GM21360 (cell line): ENCODE measurements at regions not wholly inside any gene's neighbourhood (a gene's known extent, or its start where the extent isn't known, plus 50 kb on each side); places are given as distances from the start of the nearest gene placed in this dataset.
A peak's percentile ranks its signal among the peaks of the same experiment; 100 is the strongest.

Source experiments
- ATAC-seq: cut with Tn5 transposase; IDR thresholded peaks from one replicate; pipeline ENCODE4 v1.9.1; 2021; ENCODE audit warnings: mild to moderate bottlenecking, moderate library complexity; ENCODE audit not compliant: unreplicated experiment

- ATAC-seq, result no peak
These were observed 171.4 kb downstream of the PTN start for GRCh38 chr7:137172105-137172590.

- ATAC-seq, result no peak
These were observed 174.2 kb downstream of the PTN start for GRCh38 chr7:137169282-137169698.

- no peak for ATAC-seq
These were observed 175.9 kb downstream of the PTN start for GRCh38 chr7:137167609-137168008.

- ATAC-seq, result no peak
These were observed 177.2 kb downstream of the PTN start for GRCh38 chr7:137166363-137166762.

GRCh38 chr7:137165786-137166185 is 177.7 kb downstream of the PTN start:
- no peak for ATAC-seq

GRCh38 chr7:137165241-137165640 is 178.3 kb downstream of the PTN start:
- no peak for ATAC-seq

- ATAC-seq, result no peak
These were observed 179.3 kb downstream of the PTN start for GRCh38 chr7:137164251-137164650.

GRCh38 chr7:137160236-137160635 is 183.3 kb downstream of the PTN start:
- no peak for ATAC-seq

- ATAC-seq, result no peak
These were observed 186.3 kb downstream of the PTN start for GRCh38 chr7:137157256-137157655.

- ATAC-seq, result no peak
These were observed 191.9 kb downstream of the PTN start for GRCh38 chr7:137151690-137152052.

- ATAC-seq, result no peak
These were observed 192.4 kb downstream of the PTN start for GRCh38 chr7:137151041-137151689.

GRCh38 chr7:137147338-137147720 is 196.2 kb downstream of the PTN start:
- no peak for ATAC-seq

- ATAC-seq, result no peak
These were observed 196.8 kb downstream of the PTN start for GRCh38 chr7:137146552-137147337.

- ATAC-seq, result no peak
These were observed 197.5 kb downstream of the PTN start for GRCh38 chr7:137146012-137146455.

GRCh38 chr7:137142376-137142775 is 201.2 kb downstream of the PTN start:
- no peak for ATAC-seq

- no peak for ATAC-seq
These were observed 207.7 kb downstream of the PTN start for GRCh38 chr7:137135654-137136350.

GRCh38 chr7:137130751-137131158 is 212.8 kb downstream of the PTN start:
- ATAC-seq, result no peak

GRCh38 chr7:137129025-137129424 is 214.5 kb downstream of the PTN start:
- no peak for ATAC-seq

- ATAC-seq, result no peak
These were observed 215.7 kb downstream of the PTN start for GRCh38 chr7:137127806-137128205.

GRCh38 chr7:137127058-137127457 is 216.5 kb downstream of the PTN start:
- no peak for ATAC-seq

- no peak for ATAC-seq
These were observed 221.4 kb downstream of the PTN start for GRCh38 chr7:137122145-137122544.

GRCh38 chr7:137120690-137121089 is 222.8 kb downstream of the PTN start:
- ATAC-seq, result peak; percentile 98
